ENCODE measurements at regions not wholly inside any gene's neighbourhood (a gene's known extent, or its start where the extent isn't known, plus 50 kb on each side); places are given as distances from the start of the nearest gene placed in this dataset.
A peak's percentile ranks its signal among the peaks of the same experiment; 100 is the strongest.

- H2BK20ac ChIP-seq (ENCODE audit: low read depth, low read length) = no peak overlapping the region
- peaks cover 16% of the 10 kb centered on the region for H3K4me1 ChIP-seq (ENCODE audit: control insufficient read depth, insufficient read depth, low read length)
- no peaks in the 10 kb centered on the region for H3K79me1 ChIP-seq (ENCODE audit: low read depth in 1 of 2, low read length in 2 of 2)
- no peaks in the 10 kb centered on the region for H3K9me3 ChIP-seq (ENCODE audit: control insufficient read depth, insufficient read depth, low read length)
- H2AK9ac ChIP-seq (replicated peaks; ENCODE audit: low read depth, low read length, poor library complexity) = no peak overlapping the region
- H3K9ac ChIP-seq (ENCODE audit: low read depth, low read length) = no peak overlapping the region
- no peaks in the 10 kb centered on the region for H3K36me3 ChIP-seq (ENCODE audit: control insufficient read depth, insufficient read depth, low read length)
- no peaks in the 10 kb centered on the region for H3K27me3 ChIP-seq (ENCODE audit: control insufficient read depth, insufficient read depth, low read length)
- no peak overlapping the region for H2BK5ac ChIP-seq (ENCODE audit: low read depth, low read length, poor library complexity, severe bottlenecking)
- ChIA-PET CTCF (no interaction called here), POLR2A (ENCODE audit: unreplicated experiment) (no interaction called here)
- no peak overlapping the region for H3K18ac ChIP-seq (ENCODE audit: low read depth, low read length)
- peaks cover 10% of the 10 kb centered on the region for H3K9me1 ChIP-seq (ENCODE audit: insufficient read depth, low read length)
- intact Hi-C loops (cut with micrococcal nuclease) (no loop called here), dilution Hi-C loops (cut with HindIII; ENCODE audit: low sequenced_read_pairs, unreplicated experiment) (no loop called here), in situ Hi-C loops (cut with MboI; ENCODE audit: low sequenced_read_pairs) (no loop called here)
- H4K5ac ChIP-seq (ENCODE audit: low read depth, low read length) = no peak overlapping the region
- 96% methylated on average over 4 of the region's 9 CpGs; no CpG with 5 or more reads in 1 of the 2 experiments for WGBS, 2 experiments (ENCODE audit: extremely low coverage in 2 of 2, insufficient read length in 1 of 2)
- H3K4me2 ChIP-seq (ENCODE audit: low read depth, low read length) = no peak overlapping the region
- peak overlapping the region; percentile 43 for H3K4ac ChIP-seq (ENCODE audit: low read depth, low read length)
- no peak overlapping the region for H3K56ac ChIP-seq (ENCODE audit: extremely low read depth, insufficient read depth, low read length)
- H4K8ac ChIP-seq (ENCODE audit: low read depth in 2 of 2, low read length in 2 of 2) = no peak overlapping the region
- H2AK5ac ChIP-seq (ENCODE audit: low read depth, low read length) = 0 out of 2 replicates have a peak overlapping the region, but pooled peaks have one; percentile 23
- H4K91ac ChIP-seq (ENCODE audit: insufficient read depth, low read depth, low read length) = no peak overlapping the region
- H3K4me3 ChIP-seq (ENCODE audit: insufficient read depth, low read depth, low read length) = no peak overlapping the region
- BruUV-seq (replicated peaks) = no TSS peak
- TF ChIP-seq POLR2A (IDR thresholded peaks at IDR 0.05; ENCODE audit: low read depth, low read length) (no peak), RCOR1 (IDR thresholded peaks at IDR 0.05; ENCODE audit: insufficient replicate concordance, low read length) (no peak), CTCF (conservative IDR thresholded peaks at IDR 0.05; ENCODE audit: low read depth, low read length) (no peak), MAFK (IDR thresholded peaks at IDR 0.05; ENCODE audit: low read depth, low read length) (no peak), MAZ (IDR thresholded peaks at IDR 0.05; ENCODE audit: borderline replicate concordance, low read depth, low read length) (no peak), MXI1 (IDR thresholded peaks at IDR 0.05; ENCODE audit: borderline replicate concordance, low read depth, low read length) (no peak), ELK1 (IDR thresholded peaks at IDR 0.05; ENCODE audit: borderline replicate concordance, low read depth, low read length) (no peak), USF2 (IDR thresholded peaks at IDR 0.05; ENCODE audit: low read depth, low read length) (no peak), RAD21 (IDR thresholded peaks at IDR 0.05; ENCODE audit: low read length) (no peak), FOS (IDR thresholded peaks at IDR 0.05; ENCODE audit: low read depth, low read length) (no peak), CHD1 (IDR thresholded peaks at IDR 0.05; ENCODE audit: low read depth, low read length) (no peak), NFE2L2 (IDR thresholded peaks at IDR 0.05; ENCODE audit: low read depth, low read length) (no peak), SMC3 (IDR thresholded peaks at IDR 0.05; ENCODE audit: low read depth, low read length) (no peak), BHLHE40 (IDR thresholded peaks at IDR 0.05; ENCODE audit: low read depth, low read length) (no peak), RFX5 (IDR thresholded peaks at IDR 0.05; ENCODE audit: low read depth, low read length) (no peak), CEBPB (IDR thresholded peaks at IDR 0.05; ENCODE audit: low read depth, low read length) (no peak)
- H3K23ac ChIP-seq (ENCODE audit: low read depth, low read length) = no peak overlapping the region
- peak overlapping the region; percentile 43 for H3K14ac ChIP-seq (replicated peaks; ENCODE audit: low read depth, low read length)
- DNase-seq (no peak), ATAC-seq (ENCODE audit: low read depth) (no peak)
- peak overlapping the region; percentile 53; the same call in 2 of the 3 replicates for H2BK15ac ChIP-seq (ENCODE audit: low read depth, low read length)
- peaks cover 6% of the 10 kb centered on the region; the same call in 1 of the 2 replicates for H4K20me1 ChIP-seq (ENCODE audit: insufficient read depth, low read length)
- H3K27ac ChIP-seq (ENCODE audit: insufficient read depth, low read length) = no peak overlapping the region
- H2BK120ac ChIP-seq (ENCODE audit: low read depth, low read length) = peak overlapping the region; percentile 17; the same call in 1 of the 2 replicates
- no peak overlapping the region for H2AFZ ChIP-seq (replicated peaks; ENCODE audit: low read length, poor library complexity)
These were observed 66.1 kb downstream of the FAM50B start for GRCh38 chr6:3915076-3915791.

Measured in IMR-90 (cell line).